HG03159 (cell line): ENCODE measurements at regions not wholly inside any gene's neighbourhood (a gene's known extent, or its start where the extent isn't known, plus 50 kb on each side); places are given as distances from the start of the nearest gene placed in this dataset.
A peak's percentile ranks its signal among the peaks of the same experiment; 100 is the strongest.

Experiments
- ATAC-seq: cut with Tn5 transposase; IDR thresholded peaks from one replicate; pipeline ENCODE4 v1.9.1; 2021; ENCODE audit warnings: mild to moderate bottlenecking, moderate library complexity; ENCODE audit not compliant: unreplicated experiment

DNA sequence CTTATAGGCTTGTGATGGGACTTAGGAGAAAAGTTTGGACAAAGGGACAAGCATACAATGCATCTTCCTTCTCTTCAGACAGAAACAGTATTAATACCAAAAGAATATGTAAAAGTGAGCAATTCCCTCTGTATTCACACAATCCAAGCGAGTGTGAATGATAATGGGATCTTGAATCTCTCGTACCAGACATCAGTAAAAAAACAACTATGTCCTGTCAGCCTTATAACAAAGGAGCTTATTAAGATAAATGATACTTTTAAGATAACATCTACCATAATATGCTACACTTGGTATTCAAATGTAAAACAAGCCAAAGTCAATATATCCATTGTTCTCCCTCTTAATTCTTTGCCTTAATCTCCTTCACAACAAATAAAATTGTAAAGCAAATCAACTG is 288.6 kb upstream of the CNTN6 start:
- ATAC-seq, result no peak

DNA sequence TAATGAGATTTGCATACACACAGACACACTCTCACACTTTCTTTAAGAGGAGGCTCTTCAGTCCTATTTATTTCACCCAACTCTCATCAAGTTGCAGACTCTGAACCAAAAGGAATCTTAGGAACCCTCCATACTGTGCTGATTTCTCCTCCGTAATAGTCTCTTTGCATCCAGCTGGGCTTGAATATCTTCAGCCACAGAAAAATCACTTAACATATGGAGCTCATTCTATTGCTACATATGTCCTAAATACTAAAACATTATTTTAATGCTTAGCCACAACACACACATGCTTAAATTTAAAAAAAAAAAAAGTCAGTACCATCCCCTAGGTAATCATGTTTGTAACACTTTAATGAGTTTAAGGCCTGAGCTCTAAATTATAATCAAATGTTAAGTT is 287.5 kb upstream of the CNTN6 start:
- ATAC-seq, result no peak

DNA sequence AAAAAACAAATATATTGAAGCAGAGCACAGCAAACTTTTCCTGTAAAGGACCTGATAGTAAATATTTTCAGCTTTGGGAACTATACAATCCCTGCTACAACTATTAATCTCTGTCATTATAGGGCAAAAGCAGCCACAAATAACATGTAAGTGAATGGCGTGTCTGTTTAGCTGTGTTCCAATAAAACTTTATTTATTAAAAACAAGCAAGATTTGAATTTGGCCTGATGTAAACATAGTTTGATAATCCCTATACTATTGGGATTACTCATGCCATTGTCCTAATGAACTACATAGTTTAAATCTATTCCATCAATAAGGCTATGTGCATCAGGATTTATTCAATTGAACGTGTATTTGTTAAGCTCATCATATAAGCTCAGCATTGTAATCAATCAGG is 286.8 kb upstream of the CNTN6 start:
- no peak for ATAC-seq

DNA sequence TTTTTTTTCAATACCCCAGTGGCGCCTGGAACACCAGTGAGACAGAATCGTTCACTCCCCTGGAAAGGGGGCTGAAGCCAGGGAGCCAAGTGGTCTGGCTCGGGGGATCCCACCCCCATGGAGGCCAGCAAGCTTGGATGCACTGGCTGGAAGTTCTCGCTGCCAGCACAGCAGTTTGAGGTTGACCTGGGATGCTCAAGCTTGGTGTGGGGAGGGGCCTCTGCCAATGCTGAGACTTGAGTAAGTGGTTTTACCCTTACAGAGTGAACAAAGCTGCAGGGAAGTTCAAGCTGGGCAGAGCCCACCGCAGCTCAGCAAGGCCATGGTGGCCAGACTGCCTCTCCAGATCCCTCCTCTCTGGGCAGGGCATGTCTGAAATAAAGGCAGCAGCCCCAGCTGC is 276.2 kb upstream of the CNTN6 start:
- no peak for ATAC-seq

DNA sequence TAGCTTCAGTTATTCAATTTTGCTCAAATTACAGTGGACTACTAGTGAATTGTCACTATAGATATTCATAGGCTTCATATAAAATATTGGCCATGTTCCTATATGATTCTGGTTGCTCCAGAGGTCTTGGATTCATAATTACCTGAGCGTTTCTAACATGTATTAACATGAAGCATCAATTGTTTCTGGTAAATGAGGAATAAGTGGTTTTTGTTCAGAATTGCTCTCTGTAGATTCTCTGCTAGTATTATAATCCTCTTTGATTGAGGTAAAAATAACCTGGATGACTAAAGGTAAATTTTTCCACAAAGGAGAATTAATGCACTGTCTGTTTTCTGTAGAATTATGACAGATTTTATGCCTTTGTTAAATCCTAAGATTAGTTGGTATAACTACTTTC is 258.1 kb upstream of the CNTN6 start:
- ATAC-seq, result no peak

DNA sequence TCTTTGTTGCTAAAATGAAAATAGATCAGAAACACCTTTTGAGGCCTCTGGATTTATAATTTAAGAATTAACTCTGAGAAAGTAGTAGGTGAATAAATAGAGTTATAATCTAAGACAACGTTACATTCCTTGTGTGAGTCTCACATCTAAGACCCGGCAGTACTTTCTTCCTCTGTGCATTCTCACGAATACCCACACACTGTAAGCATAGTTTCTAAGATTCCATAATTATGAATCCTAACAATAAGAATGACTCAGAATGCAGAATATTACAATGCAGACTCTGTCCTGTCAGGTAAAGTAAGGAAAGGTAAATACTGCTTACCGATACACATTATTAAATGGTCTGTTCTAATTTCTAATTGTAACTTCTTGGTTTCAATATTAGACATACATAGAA is 257.7 kb upstream of the CNTN6 start:
- ATAC-seq, result no peak

DNA sequence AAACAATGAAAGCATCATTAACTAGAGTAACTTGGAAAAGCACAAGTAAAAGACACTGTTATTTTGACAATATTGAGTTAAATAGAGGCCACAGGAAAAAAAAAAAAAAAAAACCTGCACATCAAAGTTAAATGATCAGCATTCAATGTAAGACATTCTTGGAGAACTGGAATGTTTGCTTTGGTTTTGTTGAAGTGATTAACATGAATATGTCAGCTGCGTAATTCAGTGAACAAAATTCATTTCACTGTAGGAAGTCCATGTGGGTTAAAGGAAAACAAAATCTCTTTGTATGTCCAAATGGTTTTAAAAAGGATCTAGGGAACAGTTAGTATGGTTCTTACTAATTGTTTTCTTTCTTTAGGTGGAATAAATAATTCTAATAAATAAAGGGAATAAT is 252.8 kb upstream of the CNTN6 start:
- ATAC-seq, result no peak

DNA sequence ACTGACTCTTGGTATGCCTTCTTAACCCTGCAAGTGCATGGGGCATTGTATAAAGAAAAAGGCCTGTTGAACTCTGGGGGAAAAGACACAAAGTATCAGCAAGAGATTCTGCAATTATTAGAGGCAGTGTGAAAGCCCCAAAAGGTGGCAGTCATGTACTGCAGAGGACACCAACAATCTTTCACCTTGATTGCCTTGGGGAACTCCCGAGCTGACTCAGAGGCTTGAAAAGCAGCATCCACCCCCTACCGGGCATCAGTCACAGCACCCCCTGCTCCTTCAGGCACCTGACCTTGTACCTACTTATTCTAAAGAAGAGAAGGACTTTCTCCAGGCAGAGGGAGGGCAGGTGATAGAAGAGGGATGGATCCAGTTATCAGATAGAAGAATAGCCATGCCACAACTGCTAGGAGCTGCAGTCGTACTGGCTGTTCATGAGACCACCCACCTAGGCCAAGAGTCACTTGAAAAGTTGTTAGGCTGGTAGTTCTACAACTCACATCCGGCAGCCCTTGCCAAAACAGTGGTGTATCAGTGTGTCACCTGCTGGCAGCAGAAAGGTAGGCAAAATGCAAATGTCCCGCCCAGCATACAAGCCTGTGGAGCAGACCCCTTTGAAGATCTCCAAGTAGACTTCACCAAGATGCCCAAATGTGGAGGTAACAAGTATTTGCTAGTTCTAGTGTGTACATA is 241.6 kb upstream of the CNTN6 start:
- ATAC-seq, result peak; percentile 65

DNA sequence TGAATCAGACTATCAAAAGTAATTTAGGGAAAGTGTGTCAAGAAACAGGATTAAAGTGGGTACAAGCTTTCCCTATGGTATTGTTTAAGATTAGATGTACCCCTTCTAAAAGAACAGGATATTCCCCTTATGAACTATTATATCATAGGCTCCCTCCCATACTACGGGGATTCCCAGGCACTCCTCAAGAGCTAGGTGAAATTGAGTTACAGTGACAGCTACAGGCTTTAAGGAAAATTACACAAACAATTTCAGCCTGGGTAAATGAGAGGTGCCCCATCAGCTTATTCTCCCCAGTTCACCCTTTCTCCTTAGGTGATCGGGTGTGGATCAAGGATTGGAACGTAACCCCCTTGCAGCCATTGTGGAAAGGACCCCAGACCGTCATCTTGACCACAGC is 240.8 kb upstream of the CNTN6 start:
- no peak for ATAC-seq

DNA sequence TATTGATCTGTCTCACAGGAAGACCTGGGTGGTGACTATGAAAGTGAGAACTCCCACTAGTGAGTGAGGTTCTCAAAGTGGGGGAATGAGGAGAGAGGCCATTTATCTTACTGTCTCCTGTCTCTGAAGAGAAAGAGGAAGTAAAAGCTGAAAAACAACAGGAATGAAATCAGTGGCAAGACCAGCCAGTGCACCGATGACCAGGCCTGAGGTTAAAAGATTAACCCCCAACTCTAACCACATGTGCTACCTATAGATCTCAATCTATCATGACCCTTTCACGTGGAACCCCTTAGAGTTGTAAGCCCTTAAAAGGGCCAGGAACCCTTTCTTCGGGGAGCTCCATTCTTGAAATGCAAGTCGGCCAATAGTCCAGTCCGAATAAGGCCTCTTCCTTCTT is 239.3 kb upstream of the CNTN6 start:
- ATAC-seq, result no peak

DNA sequence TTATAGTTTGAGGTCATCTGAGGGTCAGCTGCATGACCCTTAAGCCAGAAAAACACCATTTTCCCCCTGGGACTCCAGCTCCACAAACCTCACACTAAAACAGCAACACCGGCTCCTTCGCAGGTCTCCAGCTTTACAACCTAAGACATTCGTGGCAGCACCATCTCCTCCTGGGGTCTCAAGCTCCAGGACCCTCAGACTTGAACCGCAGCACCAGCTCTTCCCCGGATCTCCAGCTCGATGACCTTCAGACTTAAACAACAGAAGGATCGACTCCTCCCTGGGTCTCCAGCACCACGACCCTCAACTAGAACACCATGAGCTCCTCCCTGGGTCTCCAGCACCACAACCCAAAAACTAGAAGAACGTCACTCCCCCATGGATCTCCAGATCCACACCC is 233.7 kb upstream of the CNTN6 start:
- no peak for ATAC-seq

DNA sequence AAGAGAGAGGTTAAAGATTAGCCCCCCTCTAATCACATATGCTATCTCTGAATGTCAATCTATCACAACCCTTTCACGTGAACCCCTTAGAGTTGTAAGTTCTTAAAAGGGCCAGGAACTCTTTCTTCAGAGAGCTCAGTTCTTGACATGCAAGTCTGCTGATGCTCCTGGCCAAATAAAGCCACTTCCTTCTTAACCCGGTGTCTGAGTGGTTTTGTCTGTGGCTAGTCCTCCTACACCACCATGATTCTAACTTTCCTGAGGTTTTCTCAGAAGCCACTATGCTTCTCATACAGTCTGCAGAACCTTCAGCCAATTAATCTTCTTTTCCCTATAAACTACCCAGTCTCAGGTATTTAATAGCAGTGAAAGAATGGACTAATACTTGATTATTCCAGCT is 231.1 kb upstream of the CNTN6 start:
- no peak for ATAC-seq

DNA sequence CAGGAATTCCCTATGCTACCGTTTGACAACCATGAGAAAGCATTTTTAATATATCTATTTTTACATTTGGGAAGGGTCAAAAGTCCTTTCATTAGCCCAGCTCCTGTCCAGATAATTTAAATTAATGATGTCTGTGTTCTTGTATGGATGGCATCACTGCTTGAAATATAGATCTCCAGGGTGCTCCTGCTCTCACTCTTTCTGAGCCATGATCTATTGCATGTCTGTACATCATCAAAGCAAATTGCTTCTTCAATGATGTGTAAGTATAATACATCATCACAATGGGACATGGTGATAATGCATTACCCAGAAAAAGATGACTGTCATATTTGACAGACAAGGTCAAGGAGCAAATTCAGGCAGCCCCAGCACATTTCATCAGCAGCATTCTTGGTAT is 223.6 kb upstream of the CNTN6 start:
- no peak for ATAC-seq

DNA sequence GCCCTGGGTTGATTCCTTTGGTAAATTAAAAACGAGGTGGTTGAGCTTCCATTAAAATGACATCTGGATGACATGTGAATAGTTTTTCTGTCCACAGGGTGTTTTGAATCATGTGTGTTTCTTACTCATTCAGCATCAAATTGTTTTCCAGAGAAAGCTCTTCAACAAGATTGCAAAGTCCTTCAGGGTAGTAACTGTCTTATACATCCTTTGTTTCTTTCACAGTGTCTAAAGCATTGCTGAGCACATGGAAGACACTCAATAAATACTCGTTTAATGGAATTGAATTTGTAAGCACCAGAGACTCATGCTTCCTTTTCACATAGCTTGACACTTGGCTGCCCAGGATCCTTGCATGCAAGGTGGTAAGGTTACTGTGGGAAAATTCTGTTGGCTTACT is 223.1 kb upstream of the CNTN6 start:
- ATAC-seq, result no peak

DNA sequence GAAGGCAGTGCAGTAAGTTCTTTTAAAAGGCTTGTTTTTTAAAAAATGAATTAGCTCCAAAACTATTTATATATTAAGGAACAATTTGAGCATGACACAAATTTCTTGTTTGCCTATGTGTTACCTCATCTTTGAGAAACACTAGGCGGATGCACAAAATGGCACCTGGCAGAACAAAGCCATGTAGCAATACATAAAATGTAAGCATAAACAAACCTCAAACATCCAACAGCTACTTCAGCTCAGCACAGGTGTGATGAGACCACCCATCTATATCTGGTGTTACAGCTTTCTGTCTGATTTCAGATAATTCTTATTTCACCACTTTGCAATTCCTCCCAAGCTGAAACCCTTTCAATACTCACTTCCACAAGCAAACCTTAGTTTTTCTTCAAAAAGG is 221.2 kb upstream of the CNTN6 start:
- ATAC-seq, result no peak

DNA sequence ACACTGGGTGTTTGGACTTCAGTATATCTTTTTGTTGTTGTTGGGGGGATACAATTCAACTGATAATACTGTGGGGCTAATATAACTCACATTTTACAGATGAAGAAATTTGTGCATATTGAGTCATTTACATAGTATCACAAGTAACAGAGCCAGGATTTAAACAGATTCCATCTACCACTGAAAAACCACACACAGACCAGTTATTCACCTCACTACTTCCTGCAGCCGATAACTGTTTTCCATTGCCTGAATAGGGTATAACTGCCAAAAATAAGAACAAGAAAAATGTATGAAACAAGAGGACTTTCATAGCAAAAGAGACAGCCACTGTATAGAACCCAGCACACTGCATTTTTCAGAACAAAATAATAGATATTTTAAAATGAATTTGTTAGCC is 215.8 kb upstream of the CNTN6 start:
- no peak for ATAC-seq

DNA sequence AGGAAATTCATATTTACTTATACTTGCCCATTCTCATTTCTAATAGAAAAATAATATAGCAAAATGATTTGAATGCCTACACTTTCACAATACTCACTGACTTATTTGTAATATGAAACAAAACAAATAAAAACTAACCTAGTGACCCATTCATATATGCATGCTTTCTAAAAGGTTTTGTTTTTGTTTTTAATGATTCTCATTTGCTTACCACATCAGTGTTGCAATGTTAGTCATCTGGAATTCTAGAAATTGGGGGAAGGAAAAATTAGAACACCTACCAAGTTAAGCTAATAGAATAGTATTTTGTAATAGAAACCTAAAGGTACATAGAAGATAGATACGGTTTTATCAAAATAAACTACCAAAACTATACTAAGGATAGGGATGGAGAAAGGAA is 214.1 kb upstream of the CNTN6 start:
- no peak for ATAC-seq

DNA sequence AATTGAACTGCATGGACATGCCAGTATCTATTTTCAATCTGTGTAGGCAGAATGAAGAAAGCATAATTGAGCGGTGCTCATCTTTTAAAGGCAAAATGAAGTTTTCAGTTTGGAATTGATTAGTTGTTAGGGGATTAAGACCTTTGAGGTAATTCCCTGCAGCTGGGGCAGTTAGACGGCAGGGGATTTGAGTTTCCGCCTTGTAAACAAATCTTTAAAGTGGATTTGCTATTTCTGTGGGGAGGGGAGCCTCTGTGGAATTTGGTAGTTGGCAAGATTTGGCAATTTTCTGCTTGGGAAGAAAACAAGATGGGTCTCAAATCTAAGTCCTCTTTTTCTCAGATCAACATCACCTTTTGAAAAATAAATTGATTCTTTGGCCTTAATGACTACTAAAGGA is 212.5 kb upstream of the CNTN6 start:
- no peak for ATAC-seq

DNA sequence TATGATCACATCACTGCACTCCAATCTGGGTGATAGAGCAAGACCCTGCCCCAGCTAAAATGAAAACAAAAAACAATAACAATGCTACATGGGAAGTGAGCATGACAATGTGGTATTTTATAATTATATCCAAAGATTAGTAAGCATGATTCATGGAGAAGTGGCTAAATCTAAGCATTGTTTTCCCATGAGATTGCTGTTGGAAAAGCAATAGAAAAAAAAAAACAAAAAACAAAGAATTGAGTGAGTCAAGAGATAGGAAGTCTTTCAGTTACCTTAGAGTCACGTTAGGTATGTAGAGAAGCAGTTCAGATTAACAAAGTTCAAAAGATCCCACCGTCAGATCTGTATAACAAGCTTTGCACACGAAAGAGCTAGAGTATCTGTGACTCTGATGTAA is 210.3 kb upstream of the CNTN6 start:
- ATAC-seq, result no peak

DNA sequence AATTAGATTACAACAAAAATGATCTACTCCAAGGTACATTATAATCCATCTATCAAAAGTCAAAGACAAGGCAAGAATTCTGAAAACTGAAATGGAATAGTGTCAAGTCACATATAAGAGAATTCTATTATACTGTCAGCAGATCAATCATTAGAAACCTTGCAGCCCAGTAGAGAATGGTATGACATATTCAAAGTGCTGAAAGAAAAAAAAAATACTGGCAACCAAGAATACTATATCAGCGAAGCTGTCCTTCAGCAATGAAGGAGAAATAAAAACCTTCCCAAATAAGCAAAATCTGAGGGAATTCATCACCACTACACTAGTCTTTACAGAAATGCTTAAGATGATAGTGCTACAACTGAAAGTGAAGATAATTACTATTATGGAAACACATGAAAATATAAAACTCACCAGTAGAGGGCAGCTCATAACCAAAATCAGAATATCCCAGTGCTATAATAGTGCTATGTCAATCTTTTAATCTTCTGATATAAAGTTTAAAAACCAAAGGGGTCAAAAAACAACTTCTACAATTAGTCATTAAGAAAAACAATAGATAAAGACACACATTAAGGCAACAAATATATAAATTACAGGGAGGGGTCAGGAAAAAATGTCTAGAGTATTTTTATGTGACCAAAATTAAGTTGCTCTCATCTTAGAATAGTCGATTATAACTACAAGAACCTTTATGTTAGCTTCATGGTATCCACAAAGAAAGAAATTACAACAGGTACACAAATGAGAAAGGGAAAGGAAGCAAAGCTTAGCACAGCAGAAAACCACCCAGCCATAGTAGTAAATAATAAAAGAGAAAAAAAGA is 190.7 kb upstream of the CNTN6 start:
- peak; percentile 87 for ATAC-seq

DNA sequence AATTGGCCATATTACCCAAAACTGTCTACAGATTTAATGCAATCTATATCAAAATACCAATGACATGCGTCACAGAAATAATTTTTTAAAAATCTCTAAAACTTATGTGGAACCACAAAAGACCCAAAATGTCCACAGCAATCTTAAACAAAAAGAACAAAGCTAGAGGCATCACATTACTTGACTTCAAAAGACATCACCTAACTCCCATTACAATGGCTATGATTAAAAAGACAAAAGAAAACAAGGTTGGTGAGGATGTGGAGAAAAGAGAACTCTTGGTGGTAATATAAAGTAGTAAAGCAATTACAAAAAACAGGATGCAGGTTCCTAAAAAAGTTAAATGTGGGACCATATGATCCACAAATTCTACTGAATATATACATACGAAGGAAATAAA is 187.6 kb upstream of the CNTN6 start:
- ATAC-seq, result no peak

DNA sequence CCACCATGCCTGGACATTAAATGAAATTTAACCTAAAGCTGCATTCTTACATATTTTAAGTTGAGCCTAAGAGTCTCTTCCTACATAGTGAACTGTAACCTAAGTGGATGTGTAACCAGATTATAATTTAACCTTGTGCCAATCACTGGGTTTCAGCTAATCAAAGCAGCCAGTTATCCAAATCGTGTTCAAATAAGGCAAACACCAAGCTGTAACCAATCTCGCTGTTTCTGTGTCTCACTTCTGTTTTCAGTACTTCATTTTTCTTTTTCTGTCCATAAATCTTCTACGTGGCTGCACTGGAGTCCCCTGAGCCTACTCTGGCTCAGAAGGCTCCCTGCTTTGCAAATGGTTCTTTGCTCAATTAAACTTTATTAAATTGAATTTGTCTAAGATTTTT is 186.1 kb upstream of the CNTN6 start:
- no peak for ATAC-seq

DNA sequence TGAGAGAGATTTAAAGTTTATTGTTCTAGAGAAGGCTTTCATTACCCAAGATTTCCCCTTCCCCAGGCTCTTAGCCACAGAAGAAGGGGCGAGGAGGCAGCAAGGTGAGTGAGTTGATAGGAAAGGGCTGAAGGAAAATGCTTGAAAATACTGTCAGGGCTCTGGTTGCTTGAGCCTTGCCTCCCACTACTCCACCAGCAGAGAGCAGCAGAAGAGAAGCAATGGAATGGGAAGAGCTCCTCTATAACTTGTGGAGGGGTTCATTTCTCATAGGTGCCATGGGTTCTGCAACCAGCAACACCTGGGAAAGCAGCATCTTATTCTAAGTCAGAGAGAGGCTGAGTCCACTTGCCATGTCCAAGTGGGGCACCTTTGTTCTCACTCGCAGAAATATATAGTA is 184.0 kb upstream of the CNTN6 start:
- ATAC-seq, result no peak
